ENCODE measurements at regions not wholly inside any gene's neighbourhood (a gene's known extent, or its start where the extent isn't known, plus 50 kb on each side); places are given as distances from the start of the nearest gene placed in this dataset.
A peak's percentile ranks its signal among the peaks of the same experiment; 100 is the strongest.

- no peak overlapping the region for H3K27ac ChIP-seq
- TF ChIP-seq ZFX (IDR thresholded peaks at IDR 0.05) = no peak
- no peak for TF ChIP-seq CTCF (conservative IDR thresholded peaks at IDR 0.05)
Measured at GRCh38 chr2:76202866-76203265, 492.2 kb upstream of the GCFC2 start.

GRCh38 chr2:76197842-76198448 lies 487.2 kb upstream of the GCFC2 start:
- no peak overlapping the region for H3K27ac ChIP-seq

GRCh38 chr2:76197428-76197827 lies 486.7 kb upstream of the GCFC2 start:
- TF ChIP-seq CTCF (conservative IDR thresholded peaks at IDR 0.05) (no peak), ZFX (IDR thresholded peaks at IDR 0.05) (no peak)
- H3K27ac ChIP-seq = no peak overlapping the region

More at GRCh38 chr2:76197842-76198448, 487.2 kb upstream of the GCFC2 start:
- peak; percentile 77 for TF ChIP-seq CTCF (conservative IDR thresholded peaks at IDR 0.05)
- no peak for TF ChIP-seq ZFX (IDR thresholded peaks at IDR 0.05)

GRCh38 chr2:76194031-76194775 lies 483.5 kb upstream of the GCFC2 start:
- no peak for TF ChIP-seq ZFX (IDR thresholded peaks at IDR 0.05)
- TF ChIP-seq CTCF (conservative IDR thresholded peaks at IDR 0.05) = no peak
- H3K27ac ChIP-seq = no peak overlapping the region

GRCh38 chr2:76193089-76193488 lies 482.4 kb upstream of the GCFC2 start:
- TF ChIP-seq ZFX (IDR thresholded peaks at IDR 0.05) = no peak
- TF ChIP-seq CTCF (conservative IDR thresholded peaks at IDR 0.05) = no peak
- H3K27ac ChIP-seq = no peak overlapping the region

- no peak for TF ChIP-seq CTCF (conservative IDR thresholded peaks at IDR 0.05)
- no peak for TF ChIP-seq ZFX (IDR thresholded peaks at IDR 0.05)
- H3K27ac ChIP-seq = no peak overlapping the region
Measured at GRCh38 chr2:76188334-76189008, 477.8 kb upstream of the GCFC2 start.

- no peak for TF ChIP-seq CTCF (conservative IDR thresholded peaks at IDR 0.05)
- no peak for TF ChIP-seq ZFX (IDR thresholded peaks at IDR 0.05)
- H3K27ac ChIP-seq = no peak overlapping the region
Measured at GRCh38 chr2:76187415-76187814, 476.7 kb upstream of the GCFC2 start.

All from C4-2B (cell line).